HCT116 (cell line): ENCODE measurements at regions not wholly inside any gene's neighbourhood (a gene's known extent, or its start where the extent isn't known, plus 50 kb on each side); places are given as distances from the start of the nearest gene placed in this dataset.

ENCODE experiments used
- ATF3 ChIP-seq: IDR thresholded peaks from 2 replicates; pipeline ENCODE4 v1.6.1; 2012
- CBX3 ChIP-seq: IDR thresholded peaks from 2 replicates; pipeline ENCODE4 v1.6.1; 2012; ENCODE audit warnings: low read depth
- CEBPB ChIP-seq: IDR thresholded peaks from 2 replicates; pipeline ENCODE4 v1.6.1; 2012; ENCODE audit warnings: low read depth
- CTCF ChIP-seq, 3 experiments: fragments of 200-600 bp in 1 of 3; sonication (generic) in 1 of 3; IDR thresholded peaks in 2 of 3; conservative IDR thresholded peaks in 1 of 3; 2 replicates each; pipeline ENCODE4 v1.5.1; 2012 to 2017; ENCODE audit warnings: low read depth in 2 of 3, low read length in 2 of 3, antibody characterized with exemption in 1 of 3, borderline replicate concordance in 1 of 3, control low read depth in 1 of 3, mild to moderate bottlenecking in 1 of 3, mixed read lengths in 1 of 3, mixed run types in 1 of 3, moderate library complexity in 1 of 3; ENCODE audit not compliant: insufficient read depth in 1 of 3
- ELF1 ChIP-seq: IDR thresholded peaks from 2 replicates; pipeline ENCODE4 v1.6.1; 2012; ENCODE audit warnings: low read depth, borderline replicate concordance
- EZH2 ChIP-seq: fragments of 200-600 bp; sonication (generic); IDR thresholded peaks from 2 replicates; pipeline ENCODE4 v1.6.1; 2017; ENCODE audit warnings: antibody characterized with exemption, mixed run types
- EZH2phosphoT487 ChIP-seq: fragments of 200-600 bp; IDR thresholded peaks from 2 replicates; pipeline ENCODE4 v1.6.1; 2018; ENCODE audit warnings: antibody characterized with exemption, borderline replicate concordance
- FOSL1 ChIP-seq: IDR thresholded peaks from 2 replicates; pipeline ENCODE4 v1.6.1; 2012; ENCODE audit warnings: low read depth
- MAX ChIP-seq: IDR thresholded peaks from 2 replicates; pipeline ENCODE4 v1.6.1; 2012
- POLR2A ChIP-seq: IDR thresholded peaks from 2 replicates; pipeline ENCODE4 v1.7.0; 2011; ENCODE audit warnings: borderline replicate concordance; ENCODE audit not compliant: insufficient read depth, insufficient read length; ENCODE audit errors: extremely low read depth
- POLR2AphosphoS5 ChIP-seq: IDR thresholded peaks from 2 replicates; pipeline ENCODE4 v1.6.1; 2011; ENCODE audit warnings: mild to moderate bottlenecking, low read depth, low read length, moderate library complexity
- RAD21 ChIP-seq: IDR thresholded peaks from 2 replicates; pipeline ENCODE4 v1.6.1; 2012; ENCODE audit warnings: low read depth, mild to moderate bottlenecking
- REST ChIP-seq: IDR thresholded peaks from 2 replicates; pipeline ENCODE4 v1.6.1; 2012; ENCODE audit warnings: low read depth
- ZBTB33 ChIP-seq: IDR thresholded peaks from 2 replicates; pipeline ENCODE4 v1.6.1; 2011; ENCODE audit warnings: mild to moderate bottlenecking, low read length, moderate library complexity; ENCODE audit not compliant: insufficient replicate concordance; ENCODE audit errors: extremely low read depth

GRCh38 chrX:69015564-69016292 lies 149.5 kb downstream of the PJA1 start:
- TF ChIP-seq POLR2AphosphoS5 (no peak), RAD21 (no peak), POLR2A (no peak), CTCF (IDR thresholded peaks at IDR 0.05 in 2 of 3, conservative IDR thresholded peaks at IDR 0.05 in 1 of 3; ENCODE audit: borderline replicate concordance in 1 of 3, insufficient read depth in 1 of 3, low read depth in 2 of 3, low read length in 2 of 3) (no peak), ATF3 (no peak), CBX3 (no peak), REST (no peak), EZH2 (no peak), ELF1 (no peak), CEBPB (no peak), EZH2phosphoT487 (no peak), ZBTB33 (no peak), FOSL1 (no peak), MAX (no peak)
